ENCODE measurements at regions not wholly inside any gene's neighbourhood (a gene's known extent, or its start where the extent isn't known, plus 50 kb on each side); places are given as distances from the start of the nearest gene placed in this dataset.

DNA sequence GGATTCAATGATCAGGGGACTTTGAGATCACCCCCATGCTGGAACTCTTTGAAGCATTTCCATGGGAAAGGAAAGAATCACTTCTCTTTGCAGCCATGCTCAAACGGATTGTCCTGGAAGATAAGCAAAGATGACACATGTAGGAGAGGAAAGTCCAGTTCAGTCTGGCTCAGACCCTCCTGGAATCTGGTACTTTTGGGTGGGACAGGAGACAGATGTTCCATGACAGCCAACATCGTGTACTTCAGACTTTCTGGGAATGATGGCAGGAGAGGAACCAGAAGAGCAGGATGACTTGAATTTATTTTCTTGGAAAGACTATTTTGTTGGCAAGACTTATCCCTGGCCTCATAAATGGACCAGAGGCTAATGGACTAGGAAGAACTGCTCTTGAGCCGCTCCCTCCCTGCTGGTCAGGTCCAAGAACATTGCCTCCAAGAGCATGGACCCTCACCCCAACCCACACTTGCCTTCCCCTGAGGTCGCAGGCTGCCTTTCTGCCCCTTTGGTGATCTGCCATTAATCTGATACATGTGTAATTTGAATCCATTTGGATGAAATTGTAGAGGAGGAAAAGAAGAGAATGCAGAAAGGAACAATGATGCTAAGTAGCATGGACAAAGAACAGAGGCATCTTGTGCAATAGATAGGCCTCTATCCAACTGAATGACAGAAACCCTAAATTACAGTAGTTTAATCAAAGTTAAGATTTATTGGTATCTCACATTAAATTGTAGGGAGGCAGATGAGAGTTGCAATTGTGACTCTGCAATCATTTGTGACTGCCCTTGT is 201.0 kb downstream of the SNX19 start:
- Histone ChIP-seq H3K27me3 (ENCODE audit: low read depth) (no peaks in the 10 kb centered on the region), H3K36me3 (no peaks in the 10 kb centered on the region), H3K27ac (replicated peaks) (no peak overlapping the region), H3K9me3 (replicated peaks) (no peaks in the 10 kb centered on the region), H3K4me1 (no peaks in the 10 kb centered on the region), H3K4me3 (no peak overlapping the region)
- no peak for DNase-seq
- no peak for TF ChIP-seq CTCF (IDR thresholded peaks at IDR 0.05; ENCODE audit: borderline replicate concordance)
- intact Hi-C loops (cut with micrococcal nuclease): no loop called here

DNA sequence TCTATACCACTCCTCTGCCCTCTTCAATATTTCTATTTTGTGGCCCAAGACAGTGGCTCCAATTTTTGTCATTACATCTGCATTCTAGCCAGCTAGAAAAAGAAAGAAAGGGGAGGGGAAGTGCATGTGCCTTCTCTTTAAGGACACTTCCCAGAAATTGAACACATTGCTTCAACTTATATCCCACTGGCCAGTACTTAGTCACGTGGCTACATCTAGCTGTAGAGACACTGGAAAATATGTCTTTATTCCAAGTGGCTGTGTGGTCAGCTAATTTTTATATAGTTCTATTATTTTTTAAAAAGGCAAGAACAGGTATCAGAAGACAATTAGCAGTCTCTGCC is 200.4 kb downstream of the SNX19 start:
- Histone ChIP-seq H3K36me3 (no peaks in the 10 kb centered on the region), H3K27ac (replicated peaks) (no peak overlapping the region), H3K27me3 (ENCODE audit: low read depth) (no peaks in the 10 kb centered on the region), H3K4me1 (no peaks in the 10 kb centered on the region), H3K4me3 (no peak overlapping the region), H3K9me3 (replicated peaks) (no peaks in the 10 kb centered on the region)
- no peak for TF ChIP-seq CTCF (IDR thresholded peaks at IDR 0.05; ENCODE audit: borderline replicate concordance)
- no peak for DNase-seq
- intact Hi-C loops (cut with micrococcal nuclease): no loop called here

GRCh38 chr11:130718120-130718519 is 198.2 kb downstream of the SNX19 start:
- intact Hi-C loops (cut with micrococcal nuclease): no loop called here
- Histone ChIP-seq H3K27me3 (ENCODE audit: low read depth) (no peaks in the 10 kb centered on the region), H3K36me3 (no peaks in the 10 kb centered on the region), H3K4me1 (no peaks in the 10 kb centered on the region), H3K9me3 (replicated peaks) (no peaks in the 10 kb centered on the region), H3K27ac (replicated peaks) (no peak overlapping the region), H3K4me3 (no peak overlapping the region)
- no peak for TF ChIP-seq CTCF (IDR thresholded peaks at IDR 0.05; ENCODE audit: borderline replicate concordance)
- DNase-seq: no peak

- Histone ChIP-seq H3K9me3 (replicated peaks) (no peaks in the 10 kb centered on the region), H3K27me3 (ENCODE audit: low read depth) (no peaks in the 10 kb centered on the region), H3K4me1 (no peaks in the 10 kb centered on the region), H3K4me3 (no peak overlapping the region), H3K27ac (replicated peaks) (no peak overlapping the region), H3K36me3 (no peaks in the 10 kb centered on the region)
- no peak for TF ChIP-seq CTCF (IDR thresholded peaks at IDR 0.05; ENCODE audit: borderline replicate concordance)
- intact Hi-C loops (cut with micrococcal nuclease): no loop called here
- no peak for DNase-seq
Measured at GRCh38 chr11:130719220-130719915, 196.9 kb downstream of the SNX19 start.

GRCh38 chr11:130720232-130721022 is 195.9 kb downstream of the SNX19 start:
- intact Hi-C loops (cut with micrococcal nuclease): no loop called here
- no peak for TF ChIP-seq CTCF (IDR thresholded peaks at IDR 0.05; ENCODE audit: borderline replicate concordance)
- H3K4me3 ChIP-seq: no peak overlapping the region
- no peak for DNase-seq
- H3K4me1 ChIP-seq: peaks cover 8% of the 10 kb centered on the region
- H3K27me3 ChIP-seq (ENCODE audit: low read depth): no peaks in the 10 kb centered on the region
- H3K36me3 ChIP-seq: no peaks in the 10 kb centered on the region
- no peaks in the 10 kb centered on the region for H3K9me3 ChIP-seq (replicated peaks)
- no peak overlapping the region for H3K27ac ChIP-seq (replicated peaks)
